Left colon (tissue), 2 donors: ENCODE measurements at regions not wholly inside any gene's neighbourhood (a gene's known extent, or its start where the extent isn't known, plus 50 kb on each side); places are given as distances from the start of the nearest gene placed in this dataset.

Experiments
- ATAC-seq: fragments of 200-7000 bp; cut with Tn5 transposase; one replicate; pipeline ENCODE4 v1.9.1; 2020; ENCODE audit warnings: mild to moderate bottlenecking, moderate library complexity
- DNase-seq, 2 donors: peaks; one replicate each; pipeline ENCODE4 v3.0.0-alpha.2; 2020
- intact Hi-C, 2 donors: fragments of 100-400 bp; cut with DNase I in 1 of 2; cut with micrococcal nuclease in 1 of 2; formaldehyde crosslinking; loops; one replicate each; pipeline versions ENCODE4 v1.11.2 to v1.14.0; 2022; cut with DNase I, micrococcal nuclease
- donor health status: DM: no; HTN: no; CAD: no.
- donor health status: DM: yes; HTN: yes; CAD: no.

DNA sequence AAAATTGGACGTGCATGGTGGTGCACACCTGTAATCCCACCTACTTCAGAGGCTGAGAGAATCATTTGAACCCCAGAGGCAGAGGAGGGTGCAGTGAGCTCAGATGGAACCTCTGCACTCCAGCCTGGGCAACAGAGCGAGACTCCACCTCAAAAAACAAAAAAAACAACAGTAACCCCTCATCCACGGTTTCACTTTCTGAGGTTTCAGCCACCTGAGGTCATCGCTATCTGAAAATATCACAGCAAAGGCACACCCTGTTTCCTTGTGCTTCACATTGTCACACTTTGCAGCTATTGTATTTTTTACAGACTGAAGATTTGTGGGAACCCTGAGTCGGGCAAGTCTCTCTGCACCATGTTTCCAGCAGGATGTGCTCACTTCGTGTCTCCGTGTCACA lies 54.1 kb upstream of the FOXQ1 start:
- DNase-seq (no peak), ATAC-seq (no peak)

DNA sequence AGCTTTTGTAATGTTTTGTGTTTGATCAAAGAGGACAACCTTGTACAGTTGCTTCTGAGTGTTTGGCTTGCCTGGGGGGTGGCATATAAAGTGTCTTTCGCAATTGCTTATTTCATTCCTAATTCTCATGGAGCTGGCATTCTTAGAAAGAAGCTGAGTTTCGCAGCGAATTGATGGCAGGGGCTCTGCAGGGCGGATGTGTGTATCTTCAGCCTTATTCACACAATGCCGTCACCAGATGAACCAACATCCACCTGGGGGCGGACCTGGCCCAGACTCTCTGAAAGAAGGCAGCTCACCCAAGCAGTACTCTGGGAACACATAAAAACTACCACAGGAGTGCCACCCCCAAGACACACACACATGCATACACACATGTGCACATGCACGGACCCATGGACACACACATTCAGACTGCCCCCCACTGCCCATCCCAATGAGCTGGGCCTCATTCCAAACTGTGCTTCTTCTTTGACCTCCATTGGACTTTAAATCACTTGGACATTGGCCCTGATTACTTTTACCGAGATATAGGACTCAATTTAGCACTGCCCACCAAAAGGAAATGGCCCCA lies 55.4 kb upstream of the FOXQ1 start:
- DNase-seq (no peak), ATAC-seq (no peak)
- intact Hi-C loops: no loop called here

More for the DNA sequence above, 54.1 kb upstream of the FOXQ1 start:
- intact Hi-C loops: no loop called here

DNA sequence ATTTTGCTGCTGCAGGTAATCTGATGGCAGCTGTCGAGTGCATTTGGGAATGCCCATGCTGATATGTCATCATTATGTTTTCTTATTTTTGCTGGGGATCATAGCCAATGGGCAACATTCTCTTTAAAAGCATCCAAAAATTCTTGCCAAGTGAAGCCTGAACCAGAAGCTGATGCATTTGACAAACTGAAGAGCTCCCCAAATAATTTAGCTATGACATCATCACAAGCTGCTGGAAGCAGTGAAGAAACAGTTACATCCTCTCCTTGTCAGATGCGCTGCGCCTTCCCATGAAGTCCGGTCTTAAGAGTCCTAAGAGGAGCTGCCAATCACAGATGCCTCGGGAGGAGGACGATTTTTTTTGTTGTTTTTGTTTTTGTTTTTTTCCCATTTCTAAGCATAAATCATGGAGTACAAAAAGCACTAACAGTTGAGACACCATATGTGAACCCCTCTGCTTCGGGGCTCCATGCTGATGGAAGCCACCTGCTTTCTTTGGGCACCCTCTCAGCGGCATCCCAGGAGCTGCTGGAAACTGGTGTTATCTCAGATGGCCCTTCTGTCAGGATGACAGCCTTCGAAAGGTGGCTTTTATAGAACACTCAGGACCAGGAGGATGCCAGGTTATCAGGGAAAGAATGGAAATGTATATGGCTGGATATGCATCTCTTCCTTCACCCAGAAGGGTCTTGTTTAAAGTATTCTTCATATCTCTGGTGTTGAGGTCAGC lies 56.1 kb upstream of the FOXQ1 start:
- intact Hi-C loops: no loop called here
- ATAC-seq: no peak

DNA sequence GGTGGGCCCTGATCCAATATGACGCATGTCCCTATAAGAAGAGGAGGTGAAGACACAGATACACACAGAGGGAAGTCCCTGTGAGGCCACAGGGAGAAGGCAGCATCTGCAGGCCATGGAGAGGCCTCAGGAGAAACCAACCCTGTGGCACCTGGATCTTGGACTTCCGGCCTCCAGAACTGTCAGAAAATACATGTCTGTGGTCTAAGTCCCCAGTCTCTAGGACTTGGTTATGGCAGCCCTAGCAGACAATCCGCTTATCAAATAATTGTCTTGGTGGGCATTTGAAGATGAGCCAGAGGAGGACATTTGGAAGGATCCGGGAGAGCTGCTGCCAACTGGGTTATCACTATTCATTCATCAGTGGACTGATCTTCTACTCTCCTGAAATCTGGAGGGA lies 57.6 kb upstream of the FOXQ1 start:
- intact Hi-C loops: no loop called here
- no peak for DNase-seq
- ATAC-seq: no peak

More for the DNA sequence above, 56.1 kb upstream of the FOXQ1 start:
- no peak for DNase-seq

DNA sequence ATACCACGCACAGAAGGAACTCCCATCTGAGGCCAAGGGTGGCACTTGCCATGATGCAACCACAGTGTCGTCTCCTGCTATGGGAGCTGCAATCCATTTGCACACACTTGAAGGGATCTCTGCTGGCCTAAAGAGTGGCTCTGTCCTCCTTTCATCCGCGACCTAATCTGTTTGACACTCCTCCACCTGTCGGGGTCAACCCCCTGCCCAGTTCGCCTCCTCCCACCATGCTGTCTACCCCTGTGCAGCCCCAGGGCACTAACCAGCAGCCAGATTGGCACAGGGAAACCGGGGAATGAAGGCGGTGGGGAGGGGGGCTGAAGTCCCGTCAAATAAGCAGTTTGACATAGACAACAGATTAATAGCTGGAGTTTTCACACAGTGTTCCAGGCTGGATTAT lies 58.1 kb upstream of the FOXQ1 start:
- intact Hi-C loops: no loop called here
- no peak for DNase-seq
- ATAC-seq: no peak

DNA sequence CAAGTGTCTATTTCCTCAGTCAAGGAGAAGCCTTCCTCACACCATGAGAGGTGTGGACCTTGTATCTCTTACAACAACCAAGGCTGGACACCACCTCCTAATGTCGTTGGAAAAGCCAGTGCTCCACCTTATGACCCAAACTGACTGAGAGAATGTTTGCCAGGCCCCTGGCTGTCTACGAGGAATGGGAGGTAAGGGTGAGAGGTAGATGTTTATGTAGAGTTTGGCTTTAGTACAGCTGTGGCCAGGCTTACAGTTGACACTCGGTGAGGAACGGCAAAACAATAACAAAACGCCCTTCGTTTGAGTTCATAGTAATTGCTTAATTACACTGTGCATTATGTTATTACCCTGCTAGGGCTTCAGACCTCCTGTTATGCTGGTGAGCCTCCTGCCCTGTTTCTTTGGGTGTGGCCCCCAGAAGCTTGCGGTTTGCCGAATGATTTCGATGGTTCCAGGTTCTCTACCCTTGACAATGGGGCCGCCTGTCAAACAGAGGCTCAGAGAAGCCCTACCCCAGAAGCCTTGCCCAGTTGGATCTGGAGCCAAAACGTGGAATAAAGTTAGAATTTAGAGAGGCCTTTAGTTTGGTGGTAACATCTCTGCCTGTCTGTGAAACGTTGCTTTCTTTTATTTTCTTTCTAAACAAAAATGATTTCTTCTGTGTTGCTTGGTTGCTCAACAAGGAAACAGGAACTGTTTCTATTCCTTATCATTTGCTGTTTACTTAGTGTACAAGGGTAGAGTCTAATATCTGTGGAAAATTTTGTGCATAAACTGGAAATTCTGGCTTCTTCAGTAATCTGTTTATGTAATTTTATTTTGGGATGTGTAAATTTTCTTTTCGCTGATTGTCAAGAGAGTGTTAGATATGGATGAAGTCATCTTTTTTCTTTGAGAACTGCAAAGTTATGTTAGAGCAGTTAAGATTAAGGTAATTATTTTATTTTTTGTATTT lies 60.4 kb upstream of the FOXQ1 start:
- ATAC-seq (peak; percentile 74), DNase-seq (peak; percentile 18 to 36)
- intact Hi-C loops: no loop called here

DNA sequence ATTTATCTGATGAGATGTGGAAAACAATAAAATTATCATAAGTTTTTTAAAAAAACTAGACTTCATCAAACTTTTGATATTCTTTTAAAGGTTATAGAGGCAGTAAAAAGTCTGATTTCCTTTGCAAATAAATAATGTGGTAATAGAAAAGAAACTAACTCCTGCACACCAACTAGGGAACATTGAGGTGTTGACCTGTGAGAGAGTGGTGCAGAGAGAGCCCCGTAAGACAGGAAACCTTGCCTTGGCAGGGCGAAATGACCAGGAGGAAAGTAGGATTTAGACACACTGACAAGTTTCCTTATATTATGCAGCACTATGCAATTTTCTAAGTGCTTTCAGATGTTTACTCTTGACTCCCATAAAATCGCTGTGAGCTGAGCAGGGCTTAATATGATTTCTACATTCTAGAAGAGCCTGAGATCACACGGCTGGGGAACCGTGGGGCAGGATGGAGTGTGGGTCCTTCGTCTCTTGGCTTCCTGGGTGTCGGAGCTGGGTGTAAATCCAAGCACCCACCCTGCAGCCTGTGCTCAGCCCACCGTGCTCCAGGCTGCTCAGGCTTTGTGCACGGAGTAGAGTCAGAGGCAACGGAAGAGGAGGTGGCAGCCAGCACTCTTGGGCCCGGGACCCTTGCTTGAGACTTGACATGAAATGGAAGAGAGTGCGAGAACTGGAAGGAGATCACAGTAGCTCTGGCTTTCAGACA lies 61.3 kb upstream of the FOXQ1 start:
- intact Hi-C loops: no loop called here
- ATAC-seq (peak; percentile 78), DNase-seq (no peak)

DNA sequence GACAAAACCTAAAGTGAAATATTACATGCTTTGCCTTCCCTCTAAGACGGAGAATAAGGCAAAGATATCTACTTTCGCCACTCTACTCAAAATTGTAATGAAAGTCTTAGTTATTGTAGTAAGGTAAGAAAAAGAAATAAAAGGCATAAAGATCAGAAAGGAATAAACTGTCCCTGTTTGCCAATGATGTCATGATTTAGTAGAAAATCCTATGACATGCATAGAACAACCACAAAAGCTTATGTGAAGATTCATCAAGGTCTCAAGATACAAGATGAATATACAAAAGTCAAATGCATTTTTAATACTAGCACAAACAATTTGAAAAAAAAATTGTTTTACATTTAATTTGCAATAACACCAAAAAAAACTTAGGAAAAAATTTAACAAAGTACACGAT lies 64.0 kb upstream of the FOXQ1 start:
- intact Hi-C loops: no loop called here
- ATAC-seq (no peak), DNase-seq (no peak)

DNA sequence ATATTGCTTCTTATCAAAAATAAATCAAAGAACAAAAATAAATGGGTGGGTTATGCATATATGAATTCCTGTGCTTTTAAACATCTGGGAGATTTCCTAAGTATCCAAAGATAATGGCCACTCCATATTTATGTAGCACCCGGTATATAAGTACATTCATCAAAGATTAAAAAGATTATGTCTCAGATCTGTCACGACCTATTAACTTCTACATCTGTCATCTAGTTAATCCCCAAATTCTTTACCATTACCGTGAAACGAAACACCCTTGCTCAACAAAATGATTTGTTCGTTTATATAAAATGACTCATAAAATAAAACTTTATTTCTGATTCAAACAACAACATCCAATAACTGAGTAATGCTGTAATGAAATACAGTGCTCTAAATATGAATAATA lies 64.8 kb upstream of the FOXQ1 start:
- ATAC-seq: no peak
- DNase-seq: no peak
- intact Hi-C loops: no loop called here

DNA sequence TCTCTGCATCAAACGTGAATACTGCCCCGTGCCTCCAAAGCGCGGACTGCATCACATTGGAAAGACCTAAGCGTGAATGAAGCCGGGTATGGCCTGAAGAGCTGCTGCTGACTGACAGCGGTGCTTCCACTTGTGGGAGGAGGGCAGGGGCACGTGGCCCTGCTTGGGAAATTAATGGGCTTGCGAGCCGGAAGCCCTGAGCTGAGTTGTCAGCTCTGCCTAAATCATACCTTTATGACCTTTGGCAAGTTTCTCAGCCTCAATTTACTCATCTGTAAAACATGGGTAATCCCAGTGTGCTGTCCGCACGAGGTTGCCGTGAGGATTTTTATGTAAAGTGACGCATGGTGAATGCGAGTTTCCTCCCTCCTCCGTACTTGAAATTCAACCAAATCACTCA lies 67.0 kb upstream of the FOXQ1 start:
- intact Hi-C loops: no loop called here
- ATAC-seq (no peak), DNase-seq (no peak)

DNA sequence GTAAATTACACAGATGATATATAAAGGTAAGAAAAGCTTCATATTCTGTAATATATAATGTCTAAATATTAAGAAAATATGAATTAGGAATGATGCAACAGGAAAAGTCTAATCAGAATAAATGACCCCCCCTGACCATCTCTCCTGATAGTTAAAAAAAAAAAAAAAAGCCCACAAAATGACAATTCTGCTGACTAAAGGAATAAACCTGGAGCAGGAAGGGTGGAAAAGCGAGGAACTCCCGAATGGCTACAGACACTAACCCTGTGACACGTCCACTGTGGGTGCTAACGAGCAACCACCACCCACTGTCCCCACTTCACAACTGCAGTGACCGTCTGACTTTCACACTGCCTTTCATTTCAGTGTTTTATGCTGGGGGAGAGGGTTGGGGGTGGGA lies 67.6 kb upstream of the FOXQ1 start:
- ATAC-seq (no peak), DNase-seq (no peak)
- intact Hi-C loops: no loop called here

DNA sequence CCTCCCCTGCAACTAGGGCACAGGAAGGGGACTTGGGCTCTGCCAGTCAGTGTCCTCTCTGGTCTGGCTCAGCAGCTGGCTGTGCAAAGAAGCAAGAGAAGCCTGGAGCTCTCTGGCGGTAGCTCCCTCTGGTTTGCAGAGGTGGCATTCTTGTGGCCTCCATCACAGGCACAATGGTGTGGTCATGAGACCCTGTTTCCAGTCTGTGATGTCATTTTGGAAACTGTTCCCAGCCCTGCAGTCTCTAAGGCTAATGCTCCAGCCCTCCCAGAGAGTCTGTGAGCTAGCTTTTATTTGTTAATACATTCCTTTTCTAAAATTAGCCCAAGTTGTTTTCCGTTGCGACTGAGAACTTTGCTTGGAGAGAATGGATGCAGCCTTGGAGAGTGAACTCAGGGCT lies 69.5 kb upstream of the FOXQ1 start:
- no peak for ATAC-seq

DNA sequence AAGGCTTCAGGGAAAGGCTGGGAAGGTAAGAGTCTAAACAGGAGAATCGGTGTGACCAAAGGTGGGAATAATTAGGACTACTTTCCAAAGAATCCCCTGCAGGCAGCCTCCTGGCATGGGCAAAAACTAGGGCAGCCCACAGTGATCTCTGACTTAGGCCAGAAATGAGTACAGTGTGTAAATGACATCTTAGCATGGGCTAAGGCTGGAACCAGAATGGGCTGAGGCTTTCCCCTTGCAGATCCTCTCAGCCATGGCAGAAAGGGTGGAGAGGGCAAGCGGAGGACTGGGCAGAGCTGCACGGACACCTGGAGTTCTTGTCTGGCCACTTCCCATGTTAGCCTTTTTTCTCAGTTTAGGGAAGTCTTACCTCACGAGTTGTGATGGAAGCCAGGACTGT lies 69.9 kb upstream of the FOXQ1 start:
- no peak for DNase-seq
- intact Hi-C loops: no loop called here
- no peak for ATAC-seq

More for the DNA sequence above, 69.5 kb upstream of the FOXQ1 start:
- intact Hi-C loops: no loop called here
- DNase-seq: no peak

DNA sequence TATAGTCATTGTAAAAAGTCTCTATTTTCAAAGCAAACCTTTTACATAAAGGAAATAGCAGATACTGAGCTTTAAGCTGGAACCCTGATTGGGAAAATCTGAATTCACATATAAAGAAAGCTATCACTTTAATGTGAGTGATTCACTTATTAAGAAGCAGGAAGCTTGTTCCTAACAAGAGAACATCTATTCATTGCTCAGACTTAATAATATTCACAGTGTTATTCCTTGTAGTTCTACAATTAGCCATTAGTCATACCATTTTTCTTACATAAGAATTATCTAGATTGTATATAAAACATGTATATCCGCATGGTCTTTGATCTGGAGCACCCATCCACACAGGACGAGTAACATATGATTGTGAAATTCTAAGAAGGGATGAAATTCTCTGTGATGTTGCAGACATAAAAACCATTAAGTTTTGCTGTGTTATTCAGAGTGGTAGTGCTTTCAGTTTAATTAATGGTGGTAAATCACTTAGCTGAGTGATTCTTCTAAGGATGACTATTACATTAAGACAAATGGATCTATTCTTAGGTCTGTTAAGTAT lies 71.1 kb upstream of the FOXQ1 start:
- no peak for ATAC-seq
- intact Hi-C loops: no loop called here

DNA sequence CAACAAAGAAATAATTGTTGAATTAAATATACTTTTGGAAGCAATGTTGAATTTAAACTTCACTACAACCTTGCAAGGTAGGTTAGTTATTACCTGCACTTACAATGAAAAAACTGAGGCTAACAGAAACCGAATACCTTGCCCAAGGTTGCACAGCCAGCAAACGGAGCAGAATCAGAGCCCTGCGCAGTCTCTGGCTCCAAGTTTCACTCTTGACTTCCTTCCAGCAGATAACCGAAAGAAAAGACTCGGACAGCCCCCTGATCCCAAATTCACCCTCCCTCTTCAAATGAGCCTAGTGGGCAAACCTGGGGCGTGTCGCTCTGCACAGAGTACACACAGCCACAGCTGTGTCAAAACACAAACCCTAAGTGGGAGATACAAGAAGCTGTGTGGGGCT lies 72.1 kb upstream of the FOXQ1 start:
- ATAC-seq: no peak
- no peak for DNase-seq
- intact Hi-C loops: no loop called here

More for the DNA sequence above, 71.1 kb upstream of the FOXQ1 start:
- DNase-seq: no peak

DNA sequence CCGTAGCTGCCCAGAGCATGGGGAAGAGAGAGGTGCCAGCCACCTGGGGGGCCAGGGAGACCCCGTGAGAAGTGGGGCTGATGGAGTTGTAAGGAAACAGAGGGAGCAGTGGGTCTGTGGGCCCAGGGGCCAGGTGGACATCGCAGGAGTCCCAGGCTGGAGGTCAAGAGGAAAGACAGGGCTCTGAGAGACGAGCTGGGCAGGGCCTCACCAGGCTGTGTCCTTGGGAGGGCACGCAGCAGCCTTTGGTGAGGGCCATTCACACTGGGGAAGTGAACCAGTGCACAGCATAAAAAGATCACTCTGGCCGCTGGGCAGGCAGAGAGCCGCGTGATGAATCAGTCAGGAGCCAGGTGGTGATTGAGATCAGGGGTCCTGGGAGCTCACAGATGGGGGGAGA lies 73.9 kb upstream of the FOXQ1 start:
- ATAC-seq (no peak), DNase-seq (no peak)
- intact Hi-C loops: no loop called here

DNA sequence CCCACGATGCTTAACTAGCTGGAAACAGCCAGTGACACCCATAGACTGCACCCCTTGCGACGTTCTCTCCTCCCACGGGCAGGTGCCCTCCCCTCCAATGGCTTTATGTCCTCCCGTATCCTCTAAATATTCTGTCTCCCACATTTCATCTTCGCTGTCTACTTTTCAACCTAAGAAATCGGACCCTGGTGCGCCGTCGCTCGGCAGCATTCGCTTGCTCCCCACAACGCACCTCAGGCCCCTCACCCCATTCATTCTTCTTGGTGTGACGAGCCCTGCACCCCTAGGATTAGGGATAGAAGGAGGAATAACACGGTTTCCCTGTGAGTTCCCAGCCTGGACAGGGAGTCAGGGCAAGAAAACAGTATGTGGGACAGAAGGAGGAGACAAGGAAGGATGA lies 74.3 kb upstream of the FOXQ1 start:
- ATAC-seq (no peak), DNase-seq (no peak)
- intact Hi-C loops: no loop called here

DNA sequence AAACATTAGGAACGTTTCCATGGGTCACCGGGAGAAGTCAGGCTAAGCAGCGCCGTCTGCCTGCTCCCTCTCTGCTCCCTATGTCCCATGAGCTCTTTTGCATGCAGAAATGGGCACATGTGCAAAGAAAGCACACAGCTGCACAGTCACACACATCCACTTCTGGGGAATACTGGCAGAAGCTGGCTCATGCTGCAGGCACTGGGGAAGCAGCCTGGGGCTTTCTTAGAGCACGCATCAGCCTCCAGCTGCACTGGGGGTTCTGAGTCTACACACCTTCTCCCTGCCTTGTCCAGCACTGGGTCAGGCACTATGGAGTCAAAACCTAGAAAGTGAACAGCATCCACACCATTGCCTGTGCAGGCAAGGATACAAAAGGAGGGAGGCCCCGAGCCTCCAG lies 76.1 kb upstream of the FOXQ1 start:
- no peak for DNase-seq

DNA sequence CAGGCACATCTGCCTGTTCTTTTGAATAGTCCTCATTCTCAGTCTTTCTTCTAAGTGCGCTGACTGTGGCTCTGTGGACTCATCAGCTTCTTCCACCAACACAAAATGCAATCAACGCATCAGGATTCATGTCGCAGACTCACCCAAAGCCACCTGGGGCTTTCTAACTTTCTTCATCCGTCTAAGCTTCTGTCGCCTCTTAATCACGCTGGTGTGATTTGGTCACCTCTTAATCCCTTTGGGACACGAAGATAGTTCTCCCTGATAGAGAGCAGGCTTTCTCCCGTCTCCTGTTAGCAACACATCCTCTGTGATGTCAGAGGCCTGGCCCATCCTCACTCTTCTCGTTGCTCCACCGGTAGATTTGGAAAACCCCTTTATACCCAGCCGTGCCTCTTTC lies 78.0 kb upstream of the FOXQ1 start:
- intact Hi-C loops: no loop called here
- DNase-seq (no peak), ATAC-seq (no peak)

More for the DNA sequence above, 76.1 kb upstream of the FOXQ1 start:
- intact Hi-C loops: no loop called here
- no peak for ATAC-seq
